ENCODE measurements at regions not wholly inside any gene's neighbourhood (a gene's known extent, or its start where the extent isn't known, plus 50 kb on each side); places are given as distances from the start of the nearest gene placed in this dataset.

DNA sequence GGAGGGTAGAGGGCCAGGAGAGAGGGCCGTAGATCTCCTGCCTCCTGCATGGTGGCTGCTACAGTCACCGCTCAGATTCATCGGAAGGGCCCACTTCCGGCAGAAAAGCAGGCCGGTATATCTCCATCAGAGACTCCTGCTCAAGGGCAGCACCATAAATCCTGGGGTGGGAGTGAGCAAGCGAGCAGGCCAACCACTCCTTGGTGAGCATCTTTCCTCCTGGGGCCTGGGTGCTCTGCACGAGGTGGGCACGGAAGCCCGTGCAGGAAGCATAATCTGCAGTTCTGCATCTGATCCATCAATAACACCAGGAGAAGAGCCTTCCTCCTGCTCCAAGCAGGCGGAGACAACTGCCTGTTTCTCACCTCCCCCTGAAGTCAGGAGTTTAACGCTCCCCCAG lies 57.4 kb upstream of the TMEM132E start:
- TF ChIP-seq CTCF (IDR thresholded peaks at IDR 0.05) = no peak
- TF ChIP-seq EZH2 (IDR thresholded peaks at IDR 0.05; ENCODE audit: borderline replicate concordance, insufficient read depth, low read depth, low read length, poor library complexity, severe bottlenecking) = no peak
